ENCODE measurements at regions not wholly inside any gene's neighbourhood (a gene's known extent, or its start where the extent isn't known, plus 50 kb on each side); places are given as distances from the start of the nearest gene placed in this dataset.

GRCh38 chr5:23639326-23639725 is 131.9 kb downstream of the PRDM9 start:
- BruUV-seq (replicated peaks): no TSS peak
- no peak for DNase-seq (ENCODE audit: low spot score)
- intact Hi-C loops (cut with micrococcal nuclease; ENCODE audit: unreplicated experiment): no loop called here

GRCh38 chr5:23648656-23649055 is 141.2 kb downstream of the PRDM9 start:
- no peak overlapping the region for H2AFZ ChIP-seq (ENCODE audit: low read length)
- ATAC-seq (no peak), FAIRE-seq (no peak), DNase-seq (ENCODE audit: low spot score) (no peak)
- no TSS peak for BruUV-seq (replicated peaks)
- no peaks in the 10 kb centered on the region for H4K20me1 ChIP-seq (ENCODE audit: insufficient read depth, low read length)
- ChIA-PET POLR2A (no interaction called here), CTCF (ENCODE audit: low intra/inter-chr PET ratio, low total read pairs) (no interaction called here)
- H3K9ac ChIP-seq (ENCODE audit: insufficient read depth, low read depth, low read length): no peak overlapping the region
- no peak overlapping the region for H3K4me2 ChIP-seq (ENCODE audit: low read depth, low read length)
- peaks cover 35% of the 10 kb centered on the region for H3K9me3 ChIP-seq (ENCODE audit: low read length)
- in situ Hi-C loops (cut with HindIII; ENCODE audit: extremely low pct_ligation_motif_present, low pct_unique_long_range_greater_than_20kb) (no loop called here), intact Hi-C loops (cut with micrococcal nuclease; ENCODE audit: unreplicated experiment) (no loop called here)
- WGBS (ENCODE audit: low lambda C conversion rate): 0% methylated on average over 1 of the region's 1 CpG
- TF ChIP-seq TIGD3 (CRISPR knock-in tag; IDR thresholded peaks at IDR 0.05; ENCODE audit: borderline replicate concordance) (no peak), NR2C2 (CRISPR knock-in tag; IDR thresholded peaks at IDR 0.05; ENCODE audit: borderline replicate concordance) (no peak), CEBPB (IDR thresholded peaks at IDR 0.05; ENCODE audit: borderline replicate concordance, low read depth, low read length) (no peak), CENPBD1 (CRISPR knock-in tag; IDR thresholded peaks at IDR 0.05; ENCODE audit: borderline replicate concordance, low read depth) (no peak), PTBP1 (IDR thresholded peaks at IDR 0.05; ENCODE audit: low read depth, low read length, poor library complexity, severe bottlenecking) (no peak), GFI1 (CRISPR knock-in tag; IDR thresholded peaks at IDR 0.05; ENCODE audit: borderline replicate concordance) (no peak), ZNF720 (CRISPR knock-in tag; IDR thresholded peaks at IDR 0.05) (no peak)
- no peaks in the 10 kb centered on the region for H3K4me1 ChIP-seq (ENCODE audit: insufficient read depth, low read length)
- H3K36me3 ChIP-seq (replicated peaks in 1 of 2; ENCODE audit: control insufficient read depth in 1 of 2, insufficient read depth in 2 of 2, low read length in 2 of 2): no peaks in the 10 kb centered on the region
- H3K4me3 ChIP-seq (replicated peaks in 1 of 3; ENCODE audit: insufficient read depth in 1 of 3, low read depth in 2 of 3, low read length in 3 of 3): no peak overlapping the region
- no peak overlapping the region for H3K27ac ChIP-seq (ENCODE audit: extremely low read length, insufficient read depth, low read length)
- H3K27me3 ChIP-seq (ENCODE audit: control insufficient read depth in 1 of 2, insufficient read depth in 2 of 2, low read length in 2 of 2): no peaks in the 10 kb centered on the region
- no peaks in the 10 kb centered on the region for H3K79me2 ChIP-seq (ENCODE audit: insufficient read depth, low read length)

More at GRCh38 chr5:23639326-23639725, 131.9 kb downstream of the PRDM9 start:
- H3K27me3 ChIP-seq (ENCODE audit: control insufficient read depth in 1 of 2, insufficient read depth in 2 of 2, low read length in 2 of 2): no peaks in the 10 kb centered on the region
- H2AFZ ChIP-seq (ENCODE audit: low read length): no peak overlapping the region
- in situ Hi-C loops (cut with HindIII; ENCODE audit: extremely low pct_ligation_motif_present, low pct_unique_long_range_greater_than_20kb): no loop called here
- no peak for FAIRE-seq
- no peak overlapping the region for H3K4me3 ChIP-seq (replicated peaks in 1 of 3; ENCODE audit: insufficient read depth in 1 of 3, low read depth in 2 of 3, low read length in 3 of 3)
- H3K9ac ChIP-seq (ENCODE audit: insufficient read depth, low read depth, low read length): no peak overlapping the region
- H4K20me1 ChIP-seq (ENCODE audit: insufficient read depth, low read length): no peaks in the 10 kb centered on the region
- 0% methylated on average over 1 of the region's 1 CpG for WGBS (ENCODE audit: low lambda C conversion rate)
- ATAC-seq: no peak
- H3K79me2 ChIP-seq (ENCODE audit: insufficient read depth, low read length): no peaks in the 10 kb centered on the region
- H3K27ac ChIP-seq (ENCODE audit: extremely low read length, insufficient read depth, low read length): no peak overlapping the region
- no peaks in the 10 kb centered on the region for H3K4me1 ChIP-seq (ENCODE audit: insufficient read depth, low read length)
- ChIA-PET POLR2A (no interaction called here), CTCF (ENCODE audit: low intra/inter-chr PET ratio, low total read pairs) (no interaction called here)
- peaks cover 12% of the 10 kb centered on the region for H3K9me3 ChIP-seq (ENCODE audit: low read length)
- H3K4me2 ChIP-seq (ENCODE audit: low read depth, low read length): no peak overlapping the region
- no peaks in the 10 kb centered on the region for H3K36me3 ChIP-seq (replicated peaks in 1 of 2; ENCODE audit: control insufficient read depth in 1 of 2, insufficient read depth in 2 of 2, low read length in 2 of 2)
- TF ChIP-seq ZNF576 (CRISPR knock-in tag; IDR thresholded peaks at IDR 0.05) (no peak), ATF2 (CRISPR knock-in tag; IDR thresholded peaks at IDR 0.05) (no peak), ZNF234 (CRISPR knock-in tag; conservative IDR thresholded peaks at IDR 0.05) (no peak), RFX1 (IDR thresholded peaks at IDR 0.05) (no peak), ZNF577 (CRISPR knock-in tag; IDR thresholded peaks at IDR 0.05; ENCODE audit: borderline replicate concordance, low read depth) (no peak), STAT5B (CRISPR knock-in tag; IDR thresholded peaks at IDR 0.05) (no peak)

Data from HepG2 (cell line).